Neutrophil (primary cell): ENCODE measurements at regions not wholly inside any gene's neighbourhood (a gene's known extent, or its start where the extent isn't known, plus 50 kb on each side); places are given as distances from the start of the nearest gene placed in this dataset.

ENCODE experiments used
- H3K27ac ChIP-seq: fragments of 200-600 bp; sonication (generic); 2 replicates; pipeline ENCODE4 v1.5.1; 2016; ENCODE audit warnings: mild to moderate bottlenecking, moderate library complexity
- H3K27me3 ChIP-seq: fragments of 200-600 bp; sonication (generic); 2 replicates; pipeline ENCODE4 v1.6.0; 2016; ENCODE audit warnings: mild to moderate bottlenecking
- H3K36me3 ChIP-seq: fragments of 200-600 bp; sonication (generic); 2 replicates; pipeline ENCODE4 v1.5.1; 2017
- H3K4me1 ChIP-seq, 2 experiments: fragments of 200-600 bp in 1 of 2; sonication (generic) in 1 of 2; 1 replicate in 1 of 2; 2 replicates in 1 of 2; pipeline versions ENCODE4 v1.5.1 to v1.6.1; 2013 to 2016; ENCODE audit warnings: low read depth in 1 of 2, low read length in 1 of 2, mild to moderate bottlenecking in 1 of 2, moderate library complexity in 1 of 2; ENCODE audit not compliant: control insufficient read depth in 1 of 2, insufficient read depth in 1 of 2
- H3K4me3 ChIP-seq, 2 experiments: fragments of 200-600 bp in 1 of 2; sonication (generic) in 1 of 2; 1 replicate in 1 of 2; 2 replicates in 1 of 2; pipeline ENCODE4 v1.5.1; 2013 to 2016; ENCODE audit warnings: low read depth in 1 of 2, low read length in 1 of 2, mild to moderate bottlenecking in 1 of 2, moderate library complexity in 1 of 2
- H3K9me3 ChIP-seq: fragments of 200-600 bp; sonication (generic); 2 replicates; pipeline ENCODE4 v1.5.1; 2016
- TF ChIP-seq, protein P1 (sequence below): fragments of 200-600 bp; sonication (generic); IDR thresholded peaks from 2 replicates; pipeline ENCODE4 v1.5.1; 2016; ENCODE audit warnings: antibody characterized with exemption

DNA sequence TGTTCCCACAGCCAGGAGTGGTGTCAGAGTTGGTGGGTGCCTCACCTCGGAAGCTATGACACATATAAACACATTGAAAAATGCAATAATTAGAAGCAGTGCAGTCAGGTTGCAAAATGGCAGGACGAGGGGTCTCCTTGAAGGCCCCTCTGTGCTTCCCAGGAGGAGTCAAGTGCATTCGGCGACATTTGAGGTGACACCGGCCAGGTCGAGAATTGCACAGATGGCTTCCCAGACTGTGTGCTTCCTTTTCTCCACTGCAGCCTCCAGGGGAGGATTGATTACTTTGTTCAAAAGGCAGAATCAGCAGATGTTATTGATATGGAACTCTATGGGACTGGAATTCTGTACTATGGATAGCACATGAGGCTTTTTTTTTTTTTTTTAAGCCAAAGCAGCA is 163.2 kb downstream of the MINAR1 start:
- Histone ChIP-seq H3K36me3 (no peaks in the 10 kb centered on the region), H3K4me3 (no peak overlapping the region), H3K4me1 (peaks cover 31 to 35% of the 10 kb centered on the region in 2 experiments), H3K9me3 (no peaks in the 10 kb centered on the region), H3K27me3 (peaks cover 31% of the 10 kb centered on the region), H3K27ac (peak overlapping the region; percentile 24)
- TF ChIP-seq, protein P1, sequence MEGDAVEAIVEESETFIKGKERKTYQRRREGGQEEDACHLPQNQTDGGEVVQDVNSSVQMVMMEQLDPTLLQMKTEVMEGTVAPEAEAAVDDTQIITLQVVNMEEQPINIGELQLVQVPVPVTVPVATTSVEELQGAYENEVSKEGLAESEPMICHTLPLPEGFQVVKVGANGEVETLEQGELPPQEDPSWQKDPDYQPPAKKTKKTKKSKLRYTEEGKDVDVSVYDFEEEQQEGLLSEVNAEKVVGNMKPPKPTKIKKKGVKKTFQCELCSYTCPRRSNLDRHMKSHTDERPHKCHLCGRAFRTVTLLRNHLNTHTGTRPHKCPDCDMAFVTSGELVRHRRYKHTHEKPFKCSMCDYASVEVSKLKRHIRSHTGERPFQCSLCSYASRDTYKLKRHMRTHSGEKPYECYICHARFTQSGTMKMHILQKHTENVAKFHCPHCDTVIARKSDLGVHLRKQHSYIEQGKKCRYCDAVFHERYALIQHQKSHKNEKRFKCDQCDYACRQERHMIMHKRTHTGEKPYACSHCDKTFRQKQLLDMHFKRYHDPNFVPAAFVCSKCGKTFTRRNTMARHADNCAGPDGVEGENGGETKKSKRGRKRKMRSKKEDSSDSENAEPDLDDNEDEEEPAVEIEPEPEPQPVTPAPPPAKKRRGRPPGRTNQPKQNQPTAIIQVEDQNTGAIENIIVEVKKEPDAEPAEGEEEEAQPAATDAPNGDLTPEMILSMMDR: no peak

DNA sequence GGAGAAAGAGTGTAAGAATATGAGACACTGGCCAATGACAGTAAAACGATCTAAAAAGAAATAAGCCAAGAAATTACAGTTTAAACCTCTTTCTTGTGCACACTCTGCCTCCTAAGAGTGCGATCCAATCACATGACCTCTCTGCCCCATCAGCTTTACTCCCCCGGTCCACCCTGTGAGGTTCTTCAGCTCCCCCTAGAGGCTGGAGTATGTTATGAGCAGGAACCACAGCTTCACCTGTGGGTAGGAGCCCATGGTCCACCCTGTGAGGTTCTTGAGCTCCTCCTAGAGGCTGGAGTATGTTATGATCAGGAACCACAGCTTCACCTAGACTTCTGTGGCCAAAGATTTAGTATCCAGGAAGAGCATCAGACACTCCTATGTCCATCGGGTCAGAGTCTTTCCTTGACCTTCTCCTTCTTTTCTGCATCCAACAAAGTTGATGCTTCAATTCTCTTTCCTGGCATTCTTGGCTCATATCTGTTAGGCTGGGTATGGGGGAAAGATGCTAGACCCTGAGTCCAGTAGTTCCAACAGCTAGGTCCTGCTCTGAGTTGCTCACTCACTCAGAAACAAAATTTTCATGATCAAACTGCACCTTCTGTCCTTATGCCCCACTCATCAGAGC is 164.0 kb downstream of the MINAR1 start:
- H3K36me3 ChIP-seq: no peaks in the 10 kb centered on the region
- no peaks in the 10 kb centered on the region for H3K9me3 ChIP-seq
- TF ChIP-seq, protein P1: peak; percentile 83
- peaks cover 34% of the 10 kb centered on the region for H3K27me3 ChIP-seq
- no peak overlapping the region for H3K4me3 ChIP-seq
- H3K4me1 ChIP-seq: peaks cover 31 to 35% of the 10 kb centered on the region in 2 experiments
- H3K27ac ChIP-seq: peak overlapping the region; percentile 56

DNA sequence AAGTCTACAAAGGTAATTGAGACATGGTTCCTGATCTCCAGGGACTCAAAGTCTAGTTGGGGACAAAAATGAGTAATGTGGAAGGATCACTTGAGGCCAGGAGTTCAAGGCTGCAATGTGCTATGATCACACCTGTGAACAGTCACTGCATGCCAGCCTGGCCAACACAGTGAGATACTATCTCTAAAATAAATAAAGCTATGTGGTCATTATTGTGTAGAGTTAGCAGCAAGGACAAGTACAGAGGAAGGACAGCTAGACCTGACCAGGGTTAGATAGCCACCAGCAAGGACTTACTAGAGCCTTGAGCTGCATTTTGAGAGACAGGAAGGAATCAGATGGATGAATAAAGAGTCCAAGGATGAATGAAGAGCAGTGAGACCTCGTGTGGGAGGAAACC is 166.5 kb downstream of the MINAR1 start:
- TF ChIP-seq, protein P1: no peak
- H3K4me3 ChIP-seq: no peak overlapping the region
- H3K36me3 ChIP-seq: no peaks in the 10 kb centered on the region
- no peaks in the 10 kb centered on the region for H3K9me3 ChIP-seq
- no peak overlapping the region for H3K27ac ChIP-seq
- H3K4me1 ChIP-seq: peaks cover 23 to 24% of the 10 kb centered on the region in 2 experiments
- peaks cover 60% of the 10 kb centered on the region for H3K27me3 ChIP-seq

DNA sequence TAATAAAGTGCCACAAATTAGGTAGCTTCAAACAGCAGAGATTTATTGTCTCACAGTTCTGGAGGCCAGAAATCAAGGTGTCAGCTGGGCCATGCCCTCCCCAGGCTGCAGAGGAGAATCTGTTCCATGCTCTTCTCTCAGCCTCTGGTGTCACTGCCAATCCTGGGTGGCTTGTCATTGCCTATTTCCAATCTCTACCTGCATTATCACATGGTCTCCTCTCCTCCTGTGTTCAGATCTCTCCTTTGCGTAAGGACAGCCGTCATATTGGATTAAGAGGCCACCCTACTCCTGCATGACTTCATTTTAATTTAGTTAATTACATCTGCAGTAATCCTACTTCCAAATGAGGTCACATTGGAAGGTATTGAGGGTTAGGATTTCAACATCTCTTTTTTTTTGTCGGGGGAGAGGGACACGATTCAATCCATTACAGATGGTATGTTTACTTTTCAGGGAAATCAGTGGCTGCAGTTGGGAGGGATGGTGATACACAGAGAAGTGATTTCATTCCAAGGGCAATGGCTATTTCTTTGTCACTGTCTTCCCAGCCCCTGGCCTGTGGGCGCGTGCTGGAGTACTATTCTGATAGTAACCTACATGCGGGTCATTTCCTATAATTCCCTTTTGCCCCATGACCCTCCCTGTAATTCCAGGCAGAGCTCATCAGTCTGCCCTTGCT is 169.4 kb downstream of the MINAR1 start:
- no peaks in the 10 kb centered on the region for H3K4me1 ChIP-seq
- no peaks in the 10 kb centered on the region for H3K36me3 ChIP-seq
- TF ChIP-seq, protein P1: no peak
- H3K27me3 ChIP-seq: peaks cover 84% of the 10 kb centered on the region
- H3K9me3 ChIP-seq: no peaks in the 10 kb centered on the region
- no peak overlapping the region for H3K27ac ChIP-seq
- H3K4me3 ChIP-seq: no peak overlapping the region

DNA sequence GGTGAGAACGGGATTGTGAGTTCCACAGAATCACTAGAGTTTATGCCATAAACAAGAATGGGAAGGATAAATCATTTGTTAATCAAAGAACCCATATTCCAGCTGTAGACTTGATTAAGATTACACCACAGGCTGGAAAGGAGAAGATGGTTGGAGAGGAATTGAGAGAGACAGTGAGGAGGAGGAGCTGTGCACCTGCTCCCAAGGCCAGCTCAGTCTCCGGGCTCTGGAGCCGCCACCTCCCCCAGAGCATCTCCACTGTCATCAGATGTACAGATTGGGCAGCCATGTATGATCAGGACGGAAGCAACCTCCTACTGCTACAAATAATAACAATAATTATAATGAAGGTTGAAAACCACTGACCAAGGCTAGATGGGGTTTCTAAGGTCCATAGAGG is 170.0 kb downstream of the MINAR1 start:
- TF ChIP-seq, protein P1: no peak
- Histone ChIP-seq H3K4me1 (no peaks in the 10 kb centered on the region), H3K27me3 (peaks cover 84% of the 10 kb centered on the region)

More for the DNA sequence above, 170.0 kb downstream of the MINAR1 start:
- H3K4me3 ChIP-seq: no peak overlapping the region
- H3K9me3 ChIP-seq: no peaks in the 10 kb centered on the region
- H3K27ac ChIP-seq: no peak overlapping the region
- H3K36me3 ChIP-seq: no peaks in the 10 kb centered on the region
